ENCODE measurements at regions not wholly inside any gene's neighbourhood (a gene's known extent, or its start where the extent isn't known, plus 50 kb on each side); places are given as distances from the start of the nearest gene placed in this dataset.
"Not testable (repeated sequence)": the region's sequence is repeated elsewhere in the genome, so short reads cannot be mapped to it uniquely, and the experiment has no call there.

DNA sequence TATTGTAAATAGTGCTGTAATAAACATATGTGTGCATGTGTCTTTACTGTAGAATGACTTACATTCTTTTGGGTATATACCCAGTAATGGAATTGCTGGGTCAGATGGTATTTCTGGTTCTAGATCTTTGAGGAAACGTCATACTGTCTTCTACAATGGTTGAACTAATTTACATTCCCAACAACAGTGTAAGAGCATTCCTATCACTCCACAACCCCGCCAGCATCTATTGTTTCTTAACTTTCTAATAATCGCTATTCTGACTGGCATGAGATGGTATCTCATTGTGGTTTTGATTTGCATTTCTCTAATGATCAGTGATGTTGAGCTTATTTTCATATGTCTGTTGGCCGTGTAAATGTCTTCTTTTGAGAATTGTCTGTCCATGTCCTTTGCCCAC, 873.8 kb upstream of the ACVR2A start:
- not testable (repeated sequence) for DNase-seq (ENCODE audit: low spot score)

DNA sequence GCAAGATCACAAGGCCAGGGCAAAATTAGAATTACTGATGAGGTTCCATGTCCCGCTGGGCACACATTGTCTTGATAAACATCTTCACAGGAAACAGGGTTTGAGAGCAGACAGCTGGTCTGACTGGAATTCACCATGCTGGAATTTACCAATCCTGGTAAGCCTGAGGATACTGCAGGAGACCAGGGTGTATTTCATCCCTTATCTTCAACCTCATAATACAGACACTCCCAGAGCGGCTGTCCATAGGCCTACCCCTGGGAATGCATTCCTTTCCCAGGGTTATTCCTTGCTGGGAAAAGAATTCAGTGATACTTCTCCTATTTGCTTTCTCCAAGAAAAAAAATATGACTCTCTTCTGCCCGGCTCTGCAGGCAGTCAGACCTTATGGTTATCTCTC, 875.1 kb upstream of the ACVR2A start:
- DNase-seq (ENCODE audit: low spot score): not testable (repeated sequence)

DNA sequence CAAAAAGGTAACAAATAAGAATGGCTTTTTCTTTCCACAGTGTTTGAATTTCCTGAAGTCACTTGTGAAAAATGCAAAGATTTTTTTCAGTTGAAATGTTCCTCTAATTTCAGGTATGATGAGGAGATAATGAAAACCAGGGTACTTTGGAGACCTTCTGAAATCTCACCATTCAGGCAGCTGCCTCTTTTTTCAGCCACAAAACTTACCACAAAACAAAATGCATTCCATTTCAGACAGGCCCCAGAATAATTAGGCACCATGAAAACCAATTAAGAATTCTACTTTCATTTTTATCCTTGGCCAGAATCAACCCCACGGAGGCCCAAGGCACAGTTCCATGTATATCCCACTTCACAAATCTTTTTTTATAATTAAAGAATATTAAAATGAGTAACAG, 880.3 kb upstream of the ACVR2A start:
- no peak for DNase-seq (ENCODE audit: low spot score)

DNA sequence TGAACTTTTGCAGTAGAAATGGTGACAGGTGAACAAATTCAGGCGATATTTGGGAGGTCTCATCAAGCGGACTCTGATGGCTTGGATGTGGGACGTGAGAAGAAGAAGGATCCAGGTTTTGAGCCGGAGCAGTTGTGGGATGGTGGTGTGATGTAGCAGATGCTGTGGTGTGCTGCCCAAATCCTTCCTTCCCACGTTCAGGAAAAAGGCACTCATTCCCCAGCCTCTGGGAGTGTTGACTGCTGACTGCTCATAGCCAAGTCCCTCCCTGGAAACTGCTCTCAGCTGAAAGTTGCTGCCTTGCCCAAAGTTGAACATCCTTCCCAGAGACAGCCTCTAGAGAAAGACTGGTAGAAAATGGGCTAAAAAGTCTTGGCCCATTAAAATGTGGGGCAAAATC, 890.3 kb upstream of the ACVR2A start:
- DNase-seq (ENCODE audit: low spot score): no peak

DNA sequence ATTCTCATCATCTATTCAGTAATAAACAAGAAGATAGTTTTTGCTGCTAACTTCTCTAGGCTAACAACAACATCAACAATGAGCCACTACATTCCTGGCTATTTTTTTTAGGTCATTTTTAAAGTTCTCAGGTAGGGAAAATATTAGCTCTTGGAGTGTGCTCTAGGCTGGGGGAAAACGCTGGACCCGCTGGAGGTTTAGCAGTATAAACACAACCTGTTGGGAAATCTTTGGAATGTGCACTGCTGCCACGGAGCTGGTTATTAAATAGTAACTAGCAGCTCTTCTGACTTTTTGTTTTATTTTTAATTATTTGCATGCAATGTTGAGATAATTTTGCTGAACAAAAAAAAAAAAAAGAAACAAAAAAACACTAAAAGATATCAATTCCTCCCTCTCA, 892.1 kb upstream of the ACVR2A start:
- DNase-seq (ENCODE audit: low spot score): no peak

DNA sequence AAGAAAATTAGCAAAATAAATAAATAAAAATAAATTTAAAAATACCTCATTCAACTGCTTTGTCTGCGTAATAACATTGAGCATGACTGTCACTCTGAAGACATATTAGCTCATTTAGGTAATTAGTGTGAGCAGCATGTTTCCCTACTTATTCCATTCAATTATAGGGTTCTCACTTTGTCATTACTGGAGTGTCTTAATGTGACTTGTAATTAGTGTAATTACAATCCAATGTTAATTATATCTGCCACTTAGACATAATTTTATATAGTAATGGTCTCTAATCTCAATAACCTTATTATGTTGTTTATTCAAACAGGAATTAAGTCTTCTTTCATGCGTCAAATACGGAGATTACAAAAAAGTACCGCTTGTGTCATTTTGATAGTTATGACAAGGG, 893.9 kb upstream of the ACVR2A start:
- DNase-seq (ENCODE audit: low spot score): no peak

DNA sequence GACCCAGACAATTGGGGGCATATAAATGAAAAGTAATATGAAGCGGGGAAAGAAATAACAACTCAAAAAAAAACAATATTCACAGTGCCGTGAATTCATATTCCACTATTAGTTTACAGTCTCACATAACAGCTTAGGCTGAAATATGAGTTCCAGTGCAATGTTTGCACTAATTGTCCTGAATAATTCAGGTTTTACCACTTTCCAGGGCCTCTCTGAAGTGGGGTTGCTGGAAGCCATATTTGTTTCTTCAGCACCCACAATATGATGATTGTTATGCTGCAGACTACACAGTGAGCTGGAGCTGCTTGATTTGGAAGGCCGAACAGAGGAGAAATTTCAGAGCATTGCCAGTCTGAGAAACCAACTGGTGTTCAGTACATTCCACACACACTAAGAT, 894.5 kb upstream of the ACVR2A start:
- no peak for DNase-seq (ENCODE audit: low spot score)

DNA sequence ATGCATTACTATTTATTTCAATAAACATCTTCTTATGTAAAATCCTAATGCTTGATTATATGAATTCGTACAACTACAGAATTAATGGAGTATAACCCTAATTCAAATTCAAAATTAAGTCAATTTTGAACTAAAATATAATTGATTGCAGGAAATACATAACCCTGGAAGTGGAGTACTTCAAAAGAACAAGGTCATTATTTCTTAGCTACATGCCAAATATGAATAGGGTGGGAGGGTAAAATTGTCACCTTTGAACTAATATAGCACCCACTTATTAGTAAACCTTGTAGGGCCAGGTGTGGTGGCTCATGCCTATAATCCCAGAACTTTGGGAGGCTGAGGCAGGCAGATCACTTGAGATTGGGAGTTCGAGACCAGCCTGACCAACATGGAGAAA, 895.4 kb upstream of the ACVR2A start:
- no peak for DNase-seq (ENCODE audit: low spot score)

DNA sequence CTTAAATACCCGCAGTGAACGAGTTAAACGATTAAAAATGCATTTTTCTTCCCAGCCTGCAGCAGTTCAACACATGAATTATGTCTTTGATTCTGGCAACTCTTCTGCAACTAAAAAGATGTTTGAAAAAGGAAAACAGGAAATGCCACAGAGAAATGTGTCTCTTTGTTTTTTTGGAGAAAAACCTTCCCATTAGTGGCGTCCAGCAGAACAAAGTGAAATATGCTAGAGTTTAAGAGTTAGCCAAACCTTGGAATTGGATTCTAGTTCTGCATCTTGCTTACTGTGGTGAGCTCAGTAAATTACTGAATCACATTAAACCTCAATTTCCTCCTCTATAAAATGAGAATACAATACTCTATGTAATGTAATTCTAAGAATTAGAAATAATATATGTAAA, 900.2 kb upstream of the ACVR2A start:
- no peak for DNase-seq (ENCODE audit: low spot score)

DNA sequence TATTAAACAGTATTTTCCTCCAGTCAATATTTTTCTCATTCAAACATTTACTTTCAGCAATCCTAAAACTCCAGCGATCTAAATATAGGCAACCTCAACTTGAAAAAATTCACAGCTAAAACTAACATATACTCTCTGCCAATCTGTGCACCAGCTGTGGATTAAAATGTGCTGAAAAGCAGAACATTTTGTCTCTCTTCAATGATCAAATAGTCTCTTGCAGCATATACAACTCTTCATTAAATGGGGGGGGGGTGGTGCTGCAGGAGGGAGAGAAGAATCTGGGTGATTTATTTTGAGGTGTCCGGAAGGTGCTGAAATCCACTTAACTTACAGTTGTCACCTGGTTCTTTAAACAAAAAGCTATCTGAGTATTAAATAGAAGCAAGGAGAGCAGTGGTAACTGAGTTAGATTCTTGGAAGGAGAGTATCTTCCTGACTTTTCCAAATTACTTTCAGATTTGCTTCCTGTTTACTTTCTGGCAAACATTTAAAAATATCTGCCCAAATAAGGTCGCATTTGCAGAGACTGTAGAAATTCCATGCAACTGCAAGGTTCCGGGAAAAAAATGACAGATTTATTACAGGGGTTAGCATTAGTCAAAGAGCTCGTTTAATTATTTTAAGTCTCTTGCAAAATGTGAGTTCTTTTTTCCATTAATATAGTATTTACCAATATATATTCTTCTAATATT, 904.7 kb upstream of the ACVR2A start:
- no peak for DNase-seq (ENCODE audit: low spot score)

DNA sequence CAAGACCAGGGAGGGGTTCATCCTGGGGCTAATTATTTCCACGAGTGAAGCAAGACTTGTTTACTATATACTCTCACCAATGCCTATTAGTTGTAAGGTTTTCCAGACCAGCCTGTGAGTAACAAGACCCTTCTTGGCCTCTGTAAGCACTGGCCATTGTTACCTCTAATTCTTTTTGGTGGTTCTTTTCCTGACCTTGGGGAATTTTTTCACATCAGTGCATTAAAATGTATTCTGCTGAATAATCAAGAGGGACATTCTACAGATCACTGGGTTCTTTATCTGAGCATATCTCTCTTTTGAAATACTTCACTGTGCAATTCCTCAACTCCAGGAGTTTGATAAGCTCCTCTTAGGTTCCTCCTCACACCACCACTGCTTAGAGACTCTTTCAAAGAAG, 909.9 kb upstream of the ACVR2A start:
- DNase-seq (ENCODE audit: low spot score): no peak

DNA sequence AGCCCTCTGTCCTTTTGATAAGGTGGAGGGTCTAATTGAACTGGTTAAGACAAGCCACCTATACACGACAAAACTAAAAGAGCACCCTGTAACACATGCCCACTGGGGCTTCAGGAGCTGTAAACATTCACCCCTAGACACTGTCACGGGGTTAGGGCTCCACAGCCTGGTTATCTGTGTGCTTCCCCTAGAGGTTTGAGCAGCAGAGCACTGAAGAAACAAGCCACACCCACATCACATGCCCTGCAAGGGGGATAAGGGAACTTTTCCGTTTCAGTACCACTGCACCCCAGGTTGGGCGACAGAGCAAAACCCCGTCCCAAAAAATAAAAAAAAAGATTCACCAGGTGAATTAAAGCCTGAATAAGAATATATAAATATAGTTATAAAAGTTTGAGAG, 913.7 kb upstream of the ACVR2A start:
- DNase-seq (ENCODE audit: low spot score): no peak

DNA sequence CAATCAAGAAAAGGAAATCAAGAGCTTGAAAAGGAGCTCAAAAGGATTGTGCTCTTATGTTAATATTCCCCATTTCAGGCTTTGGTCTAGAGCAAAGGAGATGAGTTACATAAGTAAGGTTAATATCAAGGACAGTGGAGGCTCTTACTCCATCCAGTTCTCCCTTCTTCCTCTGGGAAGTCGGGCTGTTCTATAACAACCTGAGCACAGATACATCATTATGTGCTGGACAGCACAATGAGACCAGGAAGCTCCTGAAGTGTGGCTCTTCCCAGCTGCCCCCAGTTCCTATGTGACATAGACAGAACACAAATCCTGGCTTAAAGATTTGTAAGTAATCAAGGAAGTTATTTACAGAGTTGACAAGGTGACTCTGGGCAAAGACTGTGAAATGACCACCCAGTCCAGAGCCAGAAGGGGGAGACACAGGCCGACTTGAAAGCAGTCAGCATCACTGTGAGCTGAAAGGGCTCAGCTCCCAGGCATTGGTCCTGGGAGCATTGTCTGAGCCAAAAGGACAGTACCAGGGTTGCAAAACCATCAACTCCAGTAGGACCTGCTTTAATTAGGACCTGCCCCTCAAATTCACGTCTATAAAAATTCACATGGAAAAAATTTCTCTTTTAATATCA, 917.6 kb upstream of the ACVR2A start:
- DNase-seq (ENCODE audit: low spot score): peak; percentile 43

DNA sequence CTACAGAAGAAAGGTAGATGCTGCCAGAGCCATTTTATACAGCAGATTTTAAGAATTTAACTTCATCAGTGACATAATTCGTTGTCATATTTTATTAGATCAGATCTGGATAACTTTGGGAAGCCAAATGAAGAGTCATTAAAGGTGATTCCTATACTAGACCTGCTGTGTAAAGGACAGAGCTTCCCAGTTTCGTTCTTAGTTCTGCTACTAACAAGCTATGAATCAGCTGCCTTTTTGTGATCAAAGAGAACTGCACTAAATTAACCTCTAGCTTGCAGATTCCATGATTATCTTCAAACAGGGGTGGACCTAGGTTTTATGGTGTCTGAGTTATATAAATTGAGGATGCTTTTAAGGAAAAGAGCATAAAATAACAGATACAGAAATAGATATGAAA, 926.5 kb upstream of the ACVR2A start:
- no peak for DNase-seq (ENCODE audit: low spot score)

DNA sequence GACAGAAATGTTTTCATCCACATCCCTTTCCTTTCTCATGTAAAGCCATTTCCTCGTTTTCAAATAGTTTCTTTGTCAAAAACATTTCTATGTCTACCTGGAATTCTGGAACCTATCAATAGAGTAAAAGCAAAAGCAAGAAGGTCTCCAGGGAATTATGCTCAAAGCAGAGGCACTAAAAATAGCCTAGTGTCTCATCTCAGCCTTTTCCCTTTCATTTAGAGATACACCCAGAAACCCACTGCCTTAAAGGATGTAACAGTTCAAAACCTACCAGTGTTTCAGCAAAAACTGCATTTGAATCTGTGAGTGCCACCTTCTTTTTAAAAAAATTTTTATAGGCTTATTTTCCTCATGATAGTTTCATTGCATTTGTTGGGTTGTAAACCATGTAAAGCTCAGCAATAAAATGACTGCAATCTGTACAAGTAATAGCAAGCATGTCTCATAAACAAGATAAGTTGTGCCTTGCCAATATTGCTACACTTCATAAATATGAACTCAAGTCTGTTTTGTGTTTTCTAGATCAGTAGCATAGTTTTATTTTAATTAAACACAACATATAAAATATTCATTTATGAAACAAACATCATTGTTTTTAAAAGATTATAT, 927.3 kb upstream of the ACVR2A start:
- no peak for DNase-seq (ENCODE audit: low spot score)

DNA sequence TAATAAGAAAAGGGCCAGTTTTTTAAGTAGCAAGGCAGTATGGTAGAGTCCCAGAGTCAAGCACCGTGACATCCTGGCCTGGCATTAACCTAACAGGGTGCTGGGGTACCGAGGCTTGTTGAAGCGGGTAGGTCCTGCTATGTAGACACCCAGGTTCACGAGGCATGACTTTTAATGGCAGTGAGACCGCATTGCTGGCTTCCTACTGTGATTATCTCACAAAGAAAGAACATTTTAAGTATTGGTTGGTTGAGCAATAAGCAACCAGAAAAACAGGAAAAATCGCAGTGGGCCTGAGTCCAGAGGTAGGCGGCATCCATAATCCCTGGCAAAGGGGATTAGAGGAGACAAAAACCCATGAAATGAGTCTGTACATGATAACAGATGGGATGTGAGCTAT, 927.9 kb upstream of the ACVR2A start:
- no peak for DNase-seq (ENCODE audit: low spot score)

DNA sequence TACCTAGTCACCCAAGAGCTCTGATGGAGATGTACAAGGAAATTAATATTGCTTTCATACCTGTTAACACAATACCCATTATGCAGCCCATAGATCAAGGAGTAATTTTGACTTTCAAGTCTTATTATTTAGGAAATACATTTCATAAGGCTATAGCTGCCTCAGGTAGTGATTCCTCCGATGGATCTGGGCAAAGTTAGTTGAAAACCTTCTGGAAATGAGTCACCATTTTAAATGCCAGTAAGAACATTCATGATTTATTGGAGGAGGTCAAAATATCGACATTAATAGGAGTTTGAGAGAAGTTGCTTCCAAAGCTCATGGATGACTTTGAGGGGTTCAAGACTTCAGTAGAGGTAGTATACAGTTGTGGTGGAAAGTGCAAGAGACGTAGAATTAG, 931.4 kb upstream of the ACVR2A start:
- DNase-seq (ENCODE audit: low spot score): no peak

DNA sequence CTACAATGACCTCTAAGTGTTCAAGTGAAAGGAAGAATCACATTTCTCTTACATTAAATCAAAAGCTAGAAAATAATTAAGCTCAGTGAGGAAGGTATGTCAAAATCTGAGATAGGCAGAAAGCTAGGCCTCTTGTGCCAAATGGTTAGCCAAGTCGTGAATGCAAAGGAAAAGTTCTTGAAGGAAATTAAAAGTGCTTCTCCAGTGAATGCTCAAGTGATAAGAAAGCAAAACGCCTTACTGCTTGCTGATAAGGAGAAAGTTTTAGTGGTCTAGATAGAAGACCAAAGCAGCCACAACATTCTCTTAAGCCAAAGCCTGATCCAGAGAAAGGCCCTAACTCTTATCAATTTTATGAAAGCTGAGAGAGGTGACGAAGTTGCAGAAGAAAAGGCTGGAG, 932.3 kb upstream of the ACVR2A start:
- DNase-seq (ENCODE audit: low spot score): no peak

DNA sequence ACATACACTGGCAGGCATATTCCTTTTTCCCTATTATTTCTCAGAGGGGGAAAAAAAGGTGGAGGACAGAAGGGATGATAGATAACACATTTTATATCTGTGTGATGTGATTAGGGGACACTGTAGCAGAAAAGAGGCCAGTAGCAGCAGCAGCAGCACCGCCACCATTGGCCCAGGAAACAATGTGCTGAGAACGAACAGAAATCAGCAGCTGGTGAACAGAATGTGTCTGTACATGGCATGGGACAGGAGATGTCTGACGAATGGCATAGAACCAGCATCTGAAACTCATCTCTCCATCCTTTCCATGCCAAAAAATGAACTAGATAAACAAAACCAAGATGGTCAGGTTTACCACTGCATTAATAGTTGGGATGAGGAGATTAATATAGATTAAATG, 936.1 kb upstream of the ACVR2A start:
- DNase-seq (ENCODE audit: low spot score): no peak

DNA sequence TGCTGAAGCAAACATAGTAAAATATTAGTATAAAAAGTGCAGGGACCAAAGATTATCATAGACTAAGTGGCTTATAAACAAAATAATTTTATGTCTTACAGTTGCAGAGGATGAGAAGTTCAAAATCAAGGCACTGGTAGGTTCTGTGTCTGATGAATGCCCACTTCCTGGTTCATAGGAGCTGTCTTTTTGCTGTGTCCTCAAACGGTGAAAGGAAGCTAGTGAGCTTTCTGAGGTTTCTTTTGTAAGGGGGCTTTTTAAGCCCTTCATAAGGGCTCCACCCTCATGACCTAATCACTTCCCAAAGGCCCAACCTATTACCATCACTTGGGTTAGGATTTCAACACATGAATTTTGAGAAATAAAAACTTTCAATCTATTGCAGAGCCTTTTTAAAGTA, 946.7 kb upstream of the ACVR2A start:
- DNase-seq (ENCODE audit: low spot score): no peak

DNA sequence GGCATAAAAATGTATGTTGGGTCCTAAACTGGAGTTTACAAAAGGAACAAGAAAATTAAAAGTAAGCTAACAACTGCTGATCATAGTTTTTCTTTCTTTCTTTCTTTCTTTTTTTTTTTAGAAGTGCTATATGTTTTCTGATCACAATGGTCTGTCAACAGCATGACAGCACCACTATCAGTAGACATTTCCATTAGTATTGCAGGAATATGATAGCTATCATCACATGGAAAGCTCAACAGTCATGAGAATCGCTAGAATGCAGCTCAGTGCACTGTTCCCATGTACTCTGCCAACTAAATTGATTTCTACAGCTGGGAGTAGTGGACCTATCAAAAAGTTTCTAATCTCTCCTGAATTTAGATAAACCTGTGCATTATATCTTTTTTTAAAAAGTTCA, 950.3 kb upstream of the ACVR2A start:
- no peak for DNase-seq (ENCODE audit: low spot score)

DNA sequence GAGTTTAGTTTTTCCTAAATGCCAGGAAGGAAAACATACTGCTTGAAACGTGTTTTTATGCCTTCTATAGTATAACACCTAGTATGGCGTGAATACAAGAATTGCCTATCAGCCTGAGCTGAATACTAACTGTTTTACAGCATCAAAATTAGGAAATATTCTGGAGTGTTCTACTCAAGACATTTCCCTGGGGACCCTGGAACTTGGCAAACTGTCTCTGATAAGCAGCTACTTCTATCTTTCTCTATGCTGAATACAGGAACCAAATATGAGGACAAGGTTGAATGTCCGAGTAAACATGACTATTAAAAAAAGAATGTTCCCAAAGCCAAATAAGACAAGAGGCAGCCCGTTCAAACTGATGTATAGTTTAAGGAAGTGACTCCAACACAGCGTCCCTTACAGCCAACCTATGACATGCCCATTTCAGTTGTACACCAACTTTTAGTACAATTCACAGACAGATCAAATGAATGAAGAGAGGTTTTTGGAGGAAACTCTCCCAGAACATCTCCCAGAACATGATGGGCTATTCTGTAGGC, 951.3 kb upstream of the ACVR2A start:
- DNase-seq (ENCODE audit: low spot score): no peak

DNA sequence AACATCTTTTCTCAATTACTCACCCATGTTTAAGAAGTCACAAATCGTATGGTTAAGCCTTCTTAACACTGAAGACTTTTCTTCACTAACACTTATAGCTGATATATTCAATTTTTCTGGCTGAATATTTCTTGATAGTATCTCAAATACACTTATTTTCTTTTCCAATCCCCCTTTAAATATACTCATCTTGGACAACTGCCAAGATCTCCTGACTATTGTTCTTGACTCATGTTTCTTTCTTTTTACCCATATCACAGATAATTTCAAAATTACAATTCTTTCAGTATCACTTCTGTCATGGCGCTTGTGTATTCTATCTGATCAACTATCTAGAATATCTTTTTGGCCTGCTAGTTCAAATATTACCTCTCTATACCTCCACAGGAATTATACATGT, 954.3 kb upstream of the ACVR2A start:
- DNase-seq (ENCODE audit: low spot score): no peak

DNA sequence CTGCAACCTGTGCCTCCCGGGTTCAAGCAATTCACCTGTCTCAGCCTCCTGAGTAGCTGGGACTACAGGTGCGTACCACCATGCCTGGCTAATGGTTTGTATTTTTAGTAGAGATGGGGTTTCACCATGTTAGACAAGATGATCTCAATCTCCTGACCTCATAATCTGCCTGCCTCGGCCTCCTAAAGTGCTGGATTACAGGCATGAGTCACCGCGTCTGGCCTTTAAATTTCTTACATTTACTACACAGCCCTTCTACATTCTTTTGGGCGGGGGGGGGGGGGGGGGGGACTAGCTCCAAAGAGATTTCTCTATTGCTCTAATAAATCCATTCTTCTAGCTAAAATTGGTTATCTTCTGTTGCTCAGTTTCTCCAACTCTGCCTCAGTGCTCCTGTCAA, 964.9 kb upstream of the ACVR2A start:
- no peak for DNase-seq (ENCODE audit: low spot score)
